GM21390 (cell line): ENCODE measurements at regions not wholly inside any gene's neighbourhood (a gene's known extent, or its start where the extent isn't known, plus 50 kb on each side); places are given as distances from the start of the nearest gene placed in this dataset.

ENCODE experiments used
- ATAC-seq: cut with Tn5 transposase; IDR thresholded peaks from one replicate; pipeline ENCODE4 v1.9.1; 2021; ENCODE audit not compliant: unreplicated experiment

- no peak for ATAC-seq
Measured at GRCh38 chr5:142509026-142509425, 176.9 kb downstream of the FGF1 start.

- no peak for ATAC-seq
Measured at GRCh38 chr5:142508591-142508990, 177.3 kb downstream of the FGF1 start.

- ATAC-seq, result no peak
Measured at GRCh38 chr5:142507531-142508372, 178.1 kb downstream of the FGF1 start.

DNA sequence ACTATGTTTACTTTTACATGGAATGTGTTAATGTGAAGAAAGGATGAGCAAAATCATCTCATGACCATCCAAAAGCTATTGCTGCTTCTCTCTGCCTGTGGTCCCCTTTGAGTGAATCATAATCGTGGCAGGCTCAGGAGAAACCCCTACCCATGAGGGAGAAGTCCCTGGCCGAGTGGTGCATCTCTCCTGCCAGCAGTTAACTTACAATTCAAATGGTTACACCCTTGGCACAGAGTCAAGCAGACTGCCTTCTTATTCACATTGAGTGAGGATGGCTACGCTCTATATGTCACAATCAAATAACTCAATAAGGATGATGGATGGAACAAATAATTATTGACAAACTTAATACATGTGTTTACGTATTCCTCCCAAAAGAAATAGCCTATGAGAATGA, 179.1 kb downstream of the FGF1 start:
- no peak for ATAC-seq

GRCh38 chr5:142506046-142506445, 179.8 kb downstream of the FGF1 start:
- no peak for ATAC-seq

- ATAC-seq, result no peak
Measured at GRCh38 chr5:142501890-142502289, 177.1 kb upstream of the SPRY4 start.

- ATAC-seq, result no peak
Measured at GRCh38 chr5:142500227-142500905, 175.5 kb upstream of the SPRY4 start.

- no peak for ATAC-seq
Measured at GRCh38 chr5:142499591-142500226, 174.9 kb upstream of the SPRY4 start.

DNA sequence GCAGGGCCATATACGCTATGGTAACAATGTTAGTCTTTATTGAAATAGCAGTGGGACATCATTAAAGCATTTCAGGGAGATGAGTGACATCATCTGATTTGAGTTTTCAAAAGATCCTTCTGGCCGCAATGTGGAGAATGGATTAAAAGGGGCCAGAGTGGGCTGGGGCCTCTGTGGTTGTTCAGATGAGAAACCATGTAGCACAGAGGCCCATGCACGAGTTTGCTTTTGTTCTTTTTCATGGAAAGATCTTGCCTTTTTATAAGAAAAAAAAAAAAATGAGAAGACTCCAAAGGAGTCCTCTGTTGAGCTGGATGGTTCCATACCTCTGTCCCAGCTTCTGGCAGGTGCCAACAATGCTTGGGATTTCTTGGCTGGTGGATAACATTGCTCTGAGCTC, 173.5 kb upstream of the SPRY4 start:
- no peak for ATAC-seq

GRCh38 chr5:142495531-142495930, 170.7 kb upstream of the SPRY4 start:
- no peak for ATAC-seq

GRCh38 chr5:142493875-142494518, 169.2 kb upstream of the SPRY4 start:
- no peak for ATAC-seq

DNA sequence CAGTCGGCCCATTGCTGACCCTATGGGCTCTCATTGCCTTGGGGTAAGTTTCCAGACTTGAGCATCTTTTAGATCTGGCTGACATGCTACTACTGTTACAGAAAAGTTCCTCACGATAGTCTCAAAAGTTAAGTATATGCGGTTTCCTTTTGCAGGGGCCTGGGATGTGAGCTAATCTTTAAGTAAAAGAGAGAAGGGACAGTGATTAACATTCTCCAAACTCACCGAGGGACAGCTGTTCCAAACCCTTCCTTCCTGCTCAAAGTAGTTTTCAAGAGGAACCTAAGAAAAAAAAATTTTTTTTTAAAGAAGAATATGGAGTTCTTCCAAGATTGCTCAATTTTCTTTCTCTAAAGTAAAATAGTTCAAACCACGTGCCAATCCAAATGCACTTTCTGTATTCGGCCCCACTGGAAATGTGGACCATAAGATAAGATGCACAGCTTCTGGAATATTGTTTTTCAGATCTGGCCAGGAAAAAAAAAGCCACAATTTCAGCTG, 168.0 kb upstream of the SPRY4 start:
- no peak for ATAC-seq

- no peak for ATAC-seq
Measured at GRCh38 chr5:142491679-142492078, 166.9 kb upstream of the SPRY4 start.

- ATAC-seq, result no peak
Measured at GRCh38 chr5:142491270-142491669, 166.4 kb upstream of the SPRY4 start.

DNA sequence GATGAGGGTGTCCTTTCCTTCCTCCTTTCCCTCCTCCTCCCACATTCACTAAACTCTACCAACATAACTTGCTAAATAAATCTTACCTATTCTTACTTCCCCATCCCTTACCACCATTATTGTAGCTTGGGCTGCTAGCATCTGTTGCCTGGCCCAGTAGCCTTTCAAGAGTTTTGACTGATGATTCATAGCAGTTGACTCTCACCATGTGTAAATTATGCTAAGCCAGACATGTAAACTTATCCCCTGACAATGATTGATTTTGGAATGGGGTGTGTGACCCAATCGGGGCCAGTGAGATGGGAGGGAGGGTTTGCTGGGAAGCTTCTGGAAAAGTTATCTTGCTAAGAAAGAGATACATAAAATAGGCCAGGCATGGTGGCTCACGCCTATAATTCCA, 161.8 kb upstream of the SPRY4 start:
- no peak for ATAC-seq

DNA sequence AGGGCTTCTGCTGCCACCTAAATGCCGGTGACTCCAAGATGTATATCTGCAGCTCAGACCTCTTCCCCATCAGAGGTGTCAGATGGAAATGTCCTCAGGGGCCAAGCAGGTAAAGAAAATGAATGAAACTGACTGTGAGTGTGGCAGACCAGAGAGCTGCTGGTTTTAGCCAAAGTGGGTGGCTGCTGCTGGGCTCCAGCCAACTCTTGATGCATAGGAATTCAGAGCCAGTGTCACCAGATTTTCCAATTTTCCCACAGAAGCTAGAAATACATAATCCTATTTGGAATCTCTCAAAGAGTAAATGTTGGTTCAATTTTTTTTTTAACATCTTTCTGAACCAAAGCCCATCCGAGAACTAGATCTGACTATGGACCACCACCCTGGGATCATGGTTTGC, 161.2 kb upstream of the SPRY4 start:
- no peak for ATAC-seq

GRCh38 chr5:142484821-142485387, 160.1 kb upstream of the SPRY4 start:
- ATAC-seq, result no peak

DNA sequence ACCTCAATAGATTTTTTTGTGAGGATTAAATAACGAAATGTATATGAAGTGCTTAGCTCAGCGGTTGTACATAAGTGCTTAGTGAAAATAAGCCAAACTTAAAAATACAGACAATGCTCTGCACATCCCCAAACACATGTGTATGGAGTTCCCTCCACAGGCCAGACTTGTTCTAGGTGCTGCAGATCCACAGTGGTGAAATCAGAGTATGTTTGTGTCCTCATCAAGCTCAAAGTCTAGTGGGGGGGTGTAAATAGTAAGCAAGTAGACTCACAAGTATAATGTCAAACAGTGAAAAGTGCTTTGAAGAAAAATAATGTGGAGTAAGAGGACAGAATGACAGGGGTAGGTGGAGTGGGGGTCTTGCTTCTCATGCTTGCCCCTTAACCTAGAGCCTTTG, 157.4 kb upstream of the SPRY4 start:
- ATAC-seq, result no peak

DNA sequence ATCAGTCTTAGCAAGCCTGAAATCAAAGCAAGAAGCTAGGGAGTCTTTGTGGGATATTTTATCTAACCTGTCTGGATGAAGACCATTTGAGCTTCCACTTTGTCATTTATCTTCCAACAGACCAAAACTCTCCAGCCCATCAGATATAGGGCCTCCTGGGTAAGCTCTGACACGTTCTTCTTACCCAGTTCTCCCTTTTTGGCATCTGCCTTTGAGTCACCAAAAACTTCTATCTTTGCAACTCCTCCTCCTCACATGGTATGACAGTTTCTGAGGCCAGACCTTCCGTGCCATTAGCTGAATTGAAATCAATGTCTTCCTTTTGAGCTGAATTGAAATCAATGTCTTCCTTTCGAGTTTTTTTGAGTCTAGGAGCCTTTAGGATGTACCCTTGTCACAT, 156.6 kb upstream of the SPRY4 start:
- no peak for ATAC-seq

- no peak for ATAC-seq
Measured at GRCh38 chr5:142479854-142480519, 155.2 kb upstream of the SPRY4 start.
